H9 (cell line): ENCODE measurements at regions not wholly inside any gene's neighbourhood (a gene's known extent, or its start where the extent isn't known, plus 50 kb on each side); places are given as distances from the start of the nearest gene placed in this dataset.

Experiments used
- DNase-seq: peaks from one replicate; pipeline ENCODE4 v3.0.0-alpha.2; 2017
- H2AFZ ChIP-seq: one replicate; pipeline ENCODE4 v1.6.1; 2013; ENCODE audit warnings: mild to moderate bottlenecking, low read length, control low read depth, moderate library complexity
- H2AK5ac ChIP-seq: 2 replicates; pipeline ENCODE4 v1.6.1; 2013; ENCODE audit warnings: low read length, control low read depth, mixed read lengths; ENCODE audit not compliant: insufficient read length
- H2BK120ac ChIP-seq: one replicate; pipeline ENCODE4 v1.6.1; 2013; ENCODE audit warnings: low read depth, mild to moderate bottlenecking, low read length, control low read depth, inconsistent platforms; ENCODE audit not compliant: poor library complexity, severe bottlenecking
- H2BK12ac ChIP-seq: 2 replicates; pipeline ENCODE4 v1.6.1; 2013; ENCODE audit warnings: low read length, control low read depth, mixed read lengths, low read depth; ENCODE audit not compliant: insufficient read length
- H2BK15ac ChIP-seq: 2 replicates; pipeline ENCODE4 v1.6.1; 2013; ENCODE audit warnings: low read depth, low read length, control low read depth
- H2BK20ac ChIP-seq: one replicate; pipeline ENCODE4 v1.6.1; 2013; ENCODE audit warnings: low read depth, mild to moderate bottlenecking, low read length, control low read depth, inconsistent platforms; ENCODE audit not compliant: poor library complexity, severe bottlenecking
- H2BK5ac ChIP-seq: 2 replicates; pipeline ENCODE4 v1.6.1; 2013; ENCODE audit warnings: low read length, control low read depth, mixed read lengths; ENCODE audit not compliant: insufficient read length
- H3K14ac ChIP-seq: 2 replicates; pipeline ENCODE4 v1.6.1; 2013; ENCODE audit warnings: low read length, control low read depth; ENCODE audit not compliant: insufficient read depth
- H3K18ac ChIP-seq: 2 replicates; pipeline ENCODE4 v1.6.1; 2013; ENCODE audit warnings: low read depth, mild to moderate bottlenecking, mixed read lengths, low read length, control low read depth; ENCODE audit not compliant: insufficient read length
- H3K23ac ChIP-seq: 2 replicates; pipeline ENCODE4 v1.6.1; 2013; ENCODE audit warnings: low read length, control low read depth, mixed read lengths, low read depth; ENCODE audit not compliant: insufficient read length
- H3K23me2 ChIP-seq: 2 replicates; pipeline ENCODE4 v1.6.1; 2013; ENCODE audit warnings: low read depth, mild to moderate bottlenecking, mixed read lengths, low read length, control low read depth; ENCODE audit not compliant: insufficient read length, poor library complexity, severe bottlenecking
- H3K27ac ChIP-seq: 2 replicates; pipeline ENCODE4 v1.5.1; 2013; ENCODE audit warnings: low read length, control low read depth, mixed read lengths, low read depth; ENCODE audit not compliant: insufficient read length
- H3K27me3 ChIP-seq: 2 replicates; pipeline ENCODE4 v1.6.1; 2013; ENCODE audit warnings: low read length, control low read depth, inconsistent platforms; ENCODE audit not compliant: insufficient read depth
- H3K4ac ChIP-seq: 2 replicates; pipeline ENCODE4 v1.6.1; 2013; ENCODE audit warnings: low read depth, mild to moderate bottlenecking, control low read depth, inconsistent platforms, low read length, moderate library complexity
- H3K4me1 ChIP-seq: 2 replicates; pipeline ENCODE4 v1.6.1; 2013; ENCODE audit warnings: low read length, control low read depth, inconsistent platforms; ENCODE audit not compliant: insufficient read depth
- H3K4me2 ChIP-seq: 2 replicates; pipeline ENCODE4 v1.6.1; 2013; ENCODE audit warnings: low read length, control low read depth, mixed read lengths; ENCODE audit not compliant: insufficient read length, insufficient read depth
- H3K56ac ChIP-seq: 2 replicates; pipeline ENCODE4 v1.6.1; 2013; ENCODE audit warnings: low read depth, mild to moderate bottlenecking, mixed read lengths, low read length, control low read depth; ENCODE audit not compliant: insufficient read length
- H3K79me1 ChIP-seq: 2 replicates; pipeline ENCODE4 v1.6.1; 2013; ENCODE audit warnings: low read depth, mild to moderate bottlenecking, moderate library complexity, low read length, control low read depth, inconsistent platforms; ENCODE audit not compliant: insufficient read depth, poor library complexity, severe bottlenecking
- H3K79me2 ChIP-seq: 2 replicates; pipeline ENCODE4 v1.6.1; 2013; ENCODE audit warnings: low read length, control low read depth, inconsistent platforms; ENCODE audit not compliant: insufficient read depth
- H3K9ac ChIP-seq: 2 replicates; pipeline ENCODE4 v1.6.1; 2013; ENCODE audit warnings: low read length, control low read depth, mixed read lengths; ENCODE audit not compliant: insufficient read length; ENCODE audit errors: extremely low read depth
- H3K9me3 ChIP-seq: one replicate; pipeline ENCODE4 v1.6.1; 2013; ENCODE audit warnings: low read depth, low read length, inconsistent platforms; ENCODE audit not compliant: control insufficient read depth
- H3T11ph ChIP-seq: one replicate; pipeline ENCODE4 v1.6.1; 2013; ENCODE audit warnings: mild to moderate bottlenecking, low read length, control low read depth, inconsistent platforms
- H4K20me1 ChIP-seq: one replicate; pipeline ENCODE4 v1.6.1; 2013; ENCODE audit not compliant: control insufficient read depth, insufficient read length, insufficient read depth
- H4K5ac ChIP-seq: 2 replicates; pipeline ENCODE4 v1.6.1; 2013; ENCODE audit warnings: low read depth, mild to moderate bottlenecking, mixed read lengths, low read length, control low read depth; ENCODE audit not compliant: insufficient read length
- H4K8ac ChIP-seq: replicated peaks from 2 replicates; pipeline ENCODE4 v1.6.1; 2013; ENCODE audit warnings: low read length, control low read depth, mixed read lengths, low read depth; ENCODE audit not compliant: insufficient read length
- H4K91ac ChIP-seq: 2 replicates; pipeline ENCODE4 v1.6.1; 2013; ENCODE audit warnings: low read depth, mild to moderate bottlenecking, moderate library complexity, mixed read lengths, low read length, control low read depth; ENCODE audit not compliant: insufficient read length
- H3K27ac Mint-ChIP-seq, 3 experiments: 2 replicates in 2 of 3; 3 replicates in 1 of 3; pipeline ENCODE4 v1.8.0; 2020 to 2021; ENCODE audit warnings: mixed read lengths in 3 of 3, mild to moderate bottlenecking in 1 of 3, moderate library complexity in 1 of 3
- H3K27me3 Mint-ChIP-seq: 2 replicates; pipeline ENCODE4 v1.8.0; 2021; ENCODE audit warnings: low read depth, mild to moderate bottlenecking, moderate library complexity, mixed read lengths
- H3K36me3 Mint-ChIP-seq, 3 experiments: 2 replicates in 2 of 3; 3 replicates in 1 of 3; pipeline ENCODE4 v1.8.0; 2020 to 2021; ENCODE audit warnings: low read depth in 3 of 3, mixed read lengths in 3 of 3; ENCODE audit not compliant: insufficient read depth in 1 of 3
- H3K4me1 Mint-ChIP-seq, 2 experiments: 2 replicates each; pipeline ENCODE4 v1.8.0; 2020; ENCODE audit warnings: mixed read lengths in 2 of 2
- H3K4me3 Mint-ChIP-seq, 2 experiments: 2 replicates in 1 of 2; 3 replicates in 1 of 2; pipeline ENCODE4 v1.8.0; 2020 to 2021; ENCODE audit warnings: mild to moderate bottlenecking in 2 of 2, mixed read lengths in 2 of 2, moderate library complexity in 1 of 2
- H3K9me3 Mint-ChIP-seq, 2 experiments: 2 replicates in 1 of 2; 3 replicates in 1 of 2; pipeline ENCODE4 v1.8.0; 2020; ENCODE audit warnings: mild to moderate bottlenecking in 2 of 2, mixed read lengths in 2 of 2, moderate library complexity in 1 of 2
- CTCF ChIP-seq: fragments of 200-600 bp; sonication (generic); conservative IDR thresholded peaks from 3 replicates; pipeline ENCODE4 v1.8.0; 2021; ENCODE audit warnings: antibody characterized with exemption, mild to moderate bottlenecking
- WGBS: extraction: QIAGEN DNeasy Blood & Tissue Kit; methylation state at CpG from one replicate; pipeline ENCODE4 v1.1.7; 2013; ENCODE audit warnings: missing lambda C conversion rate, low lambda C conversion rate, mixed read lengths; ENCODE audit not compliant: insufficient read length; ENCODE audit errors: extremely low coverage; 5-methylcytosine and 5-hydroxymethylcytosine counted together

DNA sequence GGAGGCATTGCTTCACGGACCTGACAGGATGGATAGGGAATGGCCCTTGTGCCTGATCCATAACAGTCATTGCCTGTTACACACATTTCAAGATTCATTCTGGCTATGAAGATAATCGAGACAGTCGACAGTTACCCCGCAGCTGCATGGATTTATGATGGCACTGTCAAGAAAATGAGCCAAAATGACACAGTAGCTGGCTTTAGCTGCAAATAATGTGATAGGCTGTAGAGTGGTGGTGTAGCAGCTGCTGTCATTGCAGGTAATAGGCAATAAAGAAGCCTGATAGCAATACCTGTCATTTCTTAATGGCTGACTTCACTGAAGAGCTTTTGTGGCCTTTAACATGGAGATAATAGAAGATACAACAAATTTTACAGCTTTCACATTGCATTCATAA, 1085.2 kb upstream of the ARRDC3 start:
- no peak overlapping the region for H2BK15ac ChIP-seq
- no peaks in the 10 kb centered on the region for H3K9me3 ChIP-seq
- H4K91ac ChIP-seq, result no peak overlapping the region
- H3K23me2 ChIP-seq, result no peaks in the 10 kb centered on the region
- H3K36me3 Mint-ChIP-seq, result peaks cover 2 to 4% (median 4%) of the 10 kb centered on the region in 3 experiments; a peak in 4 of 7 replicates
- H3K18ac ChIP-seq, result no peak overlapping the region
- H3K23ac ChIP-seq, result no peak overlapping the region
- no peak overlapping the region for H2BK12ac ChIP-seq
- no peak overlapping the region for H4K8ac ChIP-seq
- H3K4me1 ChIP-seq, result no peaks in the 10 kb centered on the region
- no peak overlapping the region for H4K5ac ChIP-seq
- no peak overlapping the region for H3K27ac ChIP-seq
- no peaks in the 10 kb centered on the region for H3K79me2 ChIP-seq
- H2BK120ac ChIP-seq, result no peak overlapping the region
- H3K56ac ChIP-seq, result no peak overlapping the region
- no peak overlapping the region for H3T11ph ChIP-seq
- no peak for TF ChIP-seq CTCF
- no peaks in the 10 kb centered on the region for H4K20me1 ChIP-seq
- H2BK5ac ChIP-seq, result no peak overlapping the region
- no peaks in the 10 kb centered on the region for H3K27me3 Mint-ChIP-seq
- H3K79me1 ChIP-seq, result no peaks in the 10 kb centered on the region
- H2BK20ac ChIP-seq, result no peak overlapping the region
- H3K4ac ChIP-seq, result no peak overlapping the region
- H3K4me1 Mint-ChIP-seq, result peaks cover 5 to 8% of the 10 kb centered on the region in 2 experiments; a peak in 3 of 4 replicates
- no peaks in the 10 kb centered on the region for H3K27me3 ChIP-seq
- H2AK5ac ChIP-seq, result no peak overlapping the region
- H3K27ac Mint-ChIP-seq, result no peak overlapping the region
- H3K4me2 ChIP-seq, result no peak overlapping the region
- no peak overlapping the region for H3K4me3 Mint-ChIP-seq
- no peak overlapping the region for H2AFZ ChIP-seq
- no peak overlapping the region for H3K14ac ChIP-seq
- no CpG with 5 or more reads among the region's 4 CpGs for WGBS
- peaks cover 4 to 6% of the 10 kb centered on the region in 2 experiments for H3K9me3 Mint-ChIP-seq
- no peak for DNase-seq
- no peak overlapping the region for H3K9ac ChIP-seq
